Nephron (organoid): ENCODE measurements at regions not wholly inside any gene's neighbourhood (a gene's known extent, or its start where the extent isn't known, plus 50 kb on each side); places are given as distances from the start of the nearest gene placed in this dataset.

ENCODE experiments used
- H3K27ac Mint-ChIP-seq, 3 experiments: 2 replicates each; pipeline ENCODE4 v1.8.0; 2020; ENCODE audit warnings: mixed read lengths in 3 of 3, mild to moderate bottlenecking in 2 of 3, moderate library complexity in 1 of 3
- H3K27me3 Mint-ChIP-seq: 2 replicates; pipeline ENCODE4 v1.8.0; 2021; ENCODE audit warnings: low read depth, mild to moderate bottlenecking, moderate library complexity, mixed read lengths
- H3K36me3 Mint-ChIP-seq: 2 replicates; pipeline ENCODE4 v1.8.0; 2020; ENCODE audit warnings: low read depth, mixed read lengths
- H3K4me1 Mint-ChIP-seq: 2 replicates; pipeline ENCODE4 v1.8.0; 2020; ENCODE audit warnings: mixed read lengths
- H3K4me3 Mint-ChIP-seq, 3 experiments: 2 replicates each; pipeline ENCODE4 v1.8.0; 2020; ENCODE audit warnings: mild to moderate bottlenecking in 3 of 3, mixed read lengths in 3 of 3, moderate library complexity in 2 of 3
- H3K9me3 Mint-ChIP-seq: 2 replicates; pipeline ENCODE4 v1.8.0; 2020; ENCODE audit warnings: mixed read lengths
- CTCF ChIP-seq, 3 experiments: fragments of 200-600 bp; sonication (generic); IDR thresholded peaks; one replicate each; pipeline ENCODE4 v1.5.0; 2021; ENCODE audit warnings: antibody characterized with exemption in 3 of 3; ENCODE audit not compliant: unreplicated experiment in 3 of 3

- no peak for TF ChIP-seq CTCF (IDR thresholded peaks at IDR 0.05; ENCODE audit: unreplicated experiment in 3 of 3)
- H3K9me3 Mint-ChIP-seq: no peaks in the 10 kb centered on the region
- no peak overlapping the region for H3K27ac Mint-ChIP-seq
- H3K4me3 Mint-ChIP-seq: no peak overlapping the region
- no peaks in the 10 kb centered on the region for H3K36me3 Mint-ChIP-seq
- H3K4me1 Mint-ChIP-seq: peaks cover 30% of the 10 kb centered on the region
- peaks cover 11% of the 10 kb centered on the region for H3K27me3 Mint-ChIP-seq
Observed at GRCh38 chr10:78651287-78651686, 417.5 kb upstream of the ZMIZ1 start.

GRCh38 chr10:78653555-78653954, 415.2 kb upstream of the ZMIZ1 start:
- Mint-ChIP-seq H3K4me1 (peaks cover 30% of the 10 kb centered on the region), H3K27ac (no peak overlapping the region), H3K36me3 (no peaks in the 10 kb centered on the region), H3K4me3 (no peak overlapping the region), H3K9me3 (no peaks in the 10 kb centered on the region), H3K27me3 (peaks cover 4% of the 10 kb centered on the region)
- TF ChIP-seq CTCF (IDR thresholded peaks at IDR 0.05; ENCODE audit: unreplicated experiment in 3 of 3): no peak

GRCh38 chr10:78654047-78654590, 414.6 kb upstream of the ZMIZ1 start:
- Mint-ChIP-seq H3K9me3 (no peaks in the 10 kb centered on the region), H3K27ac (peak overlapping the region; percentile 54 to 87 (median 74)), H3K4me1 (peaks cover 30% of the 10 kb centered on the region), H3K36me3 (no peaks in the 10 kb centered on the region), H3K27me3 (peaks cover 4% of the 10 kb centered on the region), H3K4me3 (no peak overlapping the region)
- no peak for TF ChIP-seq CTCF (IDR thresholded peaks at IDR 0.05; ENCODE audit: unreplicated experiment in 3 of 3)

- Mint-ChIP-seq H3K4me3 (no peak overlapping the region), H3K27me3 (peaks cover 4% of the 10 kb centered on the region), H3K4me1 (peaks cover 24% of the 10 kb centered on the region), H3K36me3 (no peaks in the 10 kb centered on the region), H3K9me3 (no peaks in the 10 kb centered on the region), H3K27ac (no peak overlapping the region)
- TF ChIP-seq CTCF (IDR thresholded peaks at IDR 0.05; ENCODE audit: unreplicated experiment in 3 of 3): no peak
Observed at GRCh38 chr10:78655979-78656378, 412.8 kb upstream of the ZMIZ1 start.

GRCh38 chr10:78656417-78657162, 412.2 kb upstream of the ZMIZ1 start:
- Mint-ChIP-seq H3K9me3 (no peaks in the 10 kb centered on the region), H3K4me3 (no peak overlapping the region), H3K27ac (no peak overlapping the region), H3K4me1 (peaks cover 26% of the 10 kb centered on the region), H3K36me3 (no peaks in the 10 kb centered on the region), H3K27me3 (no peaks in the 10 kb centered on the region)
- no peak for TF ChIP-seq CTCF (IDR thresholded peaks at IDR 0.05; ENCODE audit: unreplicated experiment in 3 of 3)
